C4-2B (cell line): ENCODE measurements at regions not wholly inside any gene's neighbourhood (a gene's known extent, or its start where the extent isn't known, plus 50 kb on each side); places are given as distances from the start of the nearest gene placed in this dataset.

Experiments used
- ZFX ChIP-seq: fragments of 450-650 bp; IDR thresholded peaks from 2 replicates; pipeline ENCODE4 v1.6.1; 2017
- TF ChIP-seq, protein P1 (sequence below): fragments of 450-650 bp; conservative IDR thresholded peaks from 2 replicates; pipeline ENCODE4 v1.5.1; 2017; ENCODE audit warnings: mild to moderate bottlenecking

DNA sequence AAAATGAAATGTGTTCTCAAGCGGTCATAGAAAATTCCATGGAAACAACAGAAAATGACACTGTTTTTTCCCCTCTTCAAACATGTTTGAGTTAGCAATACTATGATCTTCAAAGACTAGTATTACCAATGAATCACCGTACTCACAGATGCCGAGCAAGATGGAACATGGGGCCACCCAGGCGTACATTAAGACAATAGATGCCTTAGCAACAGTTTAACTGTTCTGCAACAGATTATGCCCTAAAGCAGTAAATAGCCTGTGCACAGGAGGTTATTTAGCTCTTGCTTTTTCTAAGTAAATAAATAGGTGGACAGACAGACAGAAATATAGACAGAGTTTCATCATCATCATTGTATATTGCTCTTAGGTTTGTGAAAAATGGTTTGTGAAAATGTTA, 284.0 kb upstream of the DEFB112 start:
- TF ChIP-seq, protein P1, sequence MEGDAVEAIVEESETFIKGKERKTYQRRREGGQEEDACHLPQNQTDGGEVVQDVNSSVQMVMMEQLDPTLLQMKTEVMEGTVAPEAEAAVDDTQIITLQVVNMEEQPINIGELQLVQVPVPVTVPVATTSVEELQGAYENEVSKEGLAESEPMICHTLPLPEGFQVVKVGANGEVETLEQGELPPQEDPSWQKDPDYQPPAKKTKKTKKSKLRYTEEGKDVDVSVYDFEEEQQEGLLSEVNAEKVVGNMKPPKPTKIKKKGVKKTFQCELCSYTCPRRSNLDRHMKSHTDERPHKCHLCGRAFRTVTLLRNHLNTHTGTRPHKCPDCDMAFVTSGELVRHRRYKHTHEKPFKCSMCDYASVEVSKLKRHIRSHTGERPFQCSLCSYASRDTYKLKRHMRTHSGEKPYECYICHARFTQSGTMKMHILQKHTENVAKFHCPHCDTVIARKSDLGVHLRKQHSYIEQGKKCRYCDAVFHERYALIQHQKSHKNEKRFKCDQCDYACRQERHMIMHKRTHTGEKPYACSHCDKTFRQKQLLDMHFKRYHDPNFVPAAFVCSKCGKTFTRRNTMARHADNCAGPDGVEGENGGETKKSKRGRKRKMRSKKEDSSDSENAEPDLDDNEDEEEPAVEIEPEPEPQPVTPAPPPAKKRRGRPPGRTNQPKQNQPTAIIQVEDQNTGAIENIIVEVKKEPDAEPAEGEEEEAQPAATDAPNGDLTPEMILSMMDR, result no peak
- no peak for TF ChIP-seq ZFX
